Stimulated activated CD4-positive, alpha-beta T cell treated with anti-CD3 and anti-CD28 coated beads, TNF-alpha, amount 100 ng/mL, for 24 hours (primary cell): ENCODE measurements at regions not wholly inside any gene's neighbourhood (a gene's known extent, or its start where the extent isn't known, plus 50 kb on each side); places are given as distances from the start of the nearest gene placed in this dataset.
A peak's percentile ranks its signal among the peaks of the same experiment; 100 is the strongest.
"Not testable (repeated sequence)": the region's sequence is repeated elsewhere in the genome, so short reads cannot be mapped to it uniquely, and the experiment has no call there.

Experiments
- DNase-seq, 3 experiments: peaks; one replicate each; pipeline ENCODE4 v3.0.0-alpha.2; 2020; ENCODE audit warnings: low read depth in 3 of 3

GRCh38 chr1:25134307-25134706 lies 98.0 kb downstream of the SYF2 start:
- DNase-seq: no peak

GRCh38 chr1:25131794-25132193 lies 100.5 kb downstream of the SYF2 start:
- DNase-seq: no peak

- no peak for DNase-seq
Measured at GRCh38 chr1:25130895-25131294, 101.4 kb downstream of the SYF2 start.

- no peak for DNase-seq
Measured at GRCh38 chr1:25129380-25129779, 102.9 kb downstream of the SYF2 start.

- DNase-seq: no peak
Measured at GRCh38 chr1:25128121-25128621, 104.1 kb downstream of the SYF2 start.

- DNase-seq: no peak
Measured at GRCh38 chr1:25126562-25126961, 105.7 kb downstream of the SYF2 start.

- DNase-seq: no peak
Measured at GRCh38 chr1:25123551-25123950, 108.8 kb downstream of the SYF2 start.

- DNase-seq: no peak
Measured at GRCh38 chr1:25122747-25123146, 109.6 kb downstream of the SYF2 start.

- no peak for DNase-seq
Measured at GRCh38 chr1:25120281-25120680, 112.0 kb downstream of the SYF2 start.

- DNase-seq: peak in 1 of 3 experiments; percentile 27
Measured at GRCh38 chr1:25118546-25118945, 113.8 kb downstream of the SYF2 start.

- DNase-seq: peak in 1 of 3 experiments; percentile 37
Measured at GRCh38 chr1:25117233-25117823, 115.0 kb downstream of the SYF2 start.

GRCh38 chr1:25116832-25117231 lies 115.5 kb downstream of the SYF2 start:
- no peak for DNase-seq

GRCh38 chr1:25116117-25116516 lies 116.2 kb downstream of the SYF2 start:
- DNase-seq: not testable (repeated sequence)

- DNase-seq: no peak
Measured at GRCh38 chr1:25113731-25114130, 118.6 kb downstream of the SYF2 start.

- DNase-seq: no peak
Measured at GRCh38 chr1:25113086-25113485, 119.2 kb downstream of the SYF2 start.

- DNase-seq: no peak
Measured at GRCh38 chr1:25112400-25112799, 119.9 kb downstream of the SYF2 start.

- no peak for DNase-seq
Measured at GRCh38 chr1:25111706-25112105, 120.6 kb downstream of the SYF2 start.

- DNase-seq: no peak
Measured at GRCh38 chr1:25110485-25110884, 121.8 kb downstream of the SYF2 start.

- DNase-seq: no peak
Measured at GRCh38 chr1:25110036-25110435, 122.3 kb downstream of the SYF2 start.

- no peak for DNase-seq
Measured at GRCh38 chr1:25109531-25109951, 122.8 kb downstream of the SYF2 start.

GRCh38 chr1:25107643-25108010 lies 124.7 kb downstream of the SYF2 start:
- no peak for DNase-seq

GRCh38 chr1:25106976-25107642 lies 125.2 kb downstream of the SYF2 start:
- DNase-seq: no peak

GRCh38 chr1:25106352-25106751 lies 126.0 kb downstream of the SYF2 start:
- DNase-seq: no peak

- no peak for DNase-seq
Measured at GRCh38 chr1:25105836-25106235, 126.5 kb downstream of the SYF2 start.
